Common myeloid progenitor, CD34-positive (primary cell): ENCODE measurements at regions not wholly inside any gene's neighbourhood (a gene's known extent, or its start where the extent isn't known, plus 50 kb on each side); places are given as distances from the start of the nearest gene placed in this dataset.

Experiments
- CTCF ChIA-PET: fragments of 350-600 bp; sonication (Branson Sonifier 250); formaldehyde crosslinking; loops from one replicate; lab custom pipeline; 2021; ENCODE audit warnings: antibody characterized with exemption; lab: Charles Lee
- POLR2A ChIA-PET: fragments of 350-600 bp; sonication (Branson Sonifier 250); formaldehyde crosslinking; loops from one replicate; lab custom pipeline; 2021; ENCODE audit warnings: antibody characterized with exemption; lab: Charles Lee
- DNase-seq, 3 donors: peaks; one replicate each; pipeline versions ENCODE4 v3.0.0 to v3.0.0-alpha.2; 2013
- H3K27ac ChIP-seq, 2 experiments: 1 replicate in 1 of 2; 2 replicates in 1 of 2; pipeline ENCODE4 v1.7.0; 2013; ENCODE audit warnings: inconsistent platforms in 2 of 2, low read length in 2 of 2, mild to moderate bottlenecking in 2 of 2, low read depth in 1 of 2, moderate library complexity in 1 of 2; ENCODE audit not compliant: severe bottlenecking in 2 of 2, insufficient read depth in 1 of 2, poor library complexity in 1 of 2
- H3K27me3 ChIP-seq, 5 experiments: replicated peaks in 2 of 5; 1 replicate in 3 of 5; 2 replicates in 2 of 5; pipeline versions ENCODE4 v1.6.1 to v1.7.0; 2013; ENCODE audit warnings: low read length in 4 of 5, mild to moderate bottlenecking in 2 of 5, moderate library complexity in 2 of 5, inconsistent platforms in 1 of 5; ENCODE audit not compliant: insufficient read depth in 5 of 5, control insufficient read depth in 4 of 5
- H3K36me3 ChIP-seq, 4 experiments: 1 replicate in 2 of 4; 2 replicates in 2 of 4; pipeline versions ENCODE4 v1.6.1 to v1.7.0; 2013; ENCODE audit warnings: low read length in 3 of 4, control low read depth in 1 of 4, mild to moderate bottlenecking in 1 of 4; ENCODE audit not compliant: control insufficient read depth in 4 of 4, insufficient read depth in 4 of 4
- H3K4me1 ChIP-seq, 4 experiments: 1 replicate in 3 of 4; 2 replicates in 1 of 4; pipeline versions ENCODE4 v1.6.1 to v1.7.1; 2013; ENCODE audit warnings: low read length in 3 of 4, mild to moderate bottlenecking in 3 of 4, control low read depth in 1 of 4, inconsistent platforms in 1 of 4, moderate library complexity in 1 of 4; ENCODE audit not compliant: control insufficient read depth in 4 of 4, insufficient read depth in 4 of 4; ENCODE audit errors: control extremely low read depth in 1 of 4
- H3K4me3 ChIP-seq, 7 experiments: 1 replicate in 4 of 7; 2 replicates in 3 of 7; pipeline versions ENCODE4 v1.5.1 to v1.7.0; 2013; ENCODE audit warnings: mild to moderate bottlenecking in 7 of 7, low read length in 6 of 7, moderate library complexity in 6 of 7, inconsistent platforms in 2 of 7, low read depth in 2 of 7, control low read depth in 1 of 7; ENCODE audit not compliant: insufficient read depth in 4 of 7, control insufficient read depth in 1 of 7; ENCODE audit errors: extremely low read depth in 1 of 7
- H3K9me3 ChIP-seq, 5 experiments: 1 replicate in 4 of 5; 2 replicates in 1 of 5; pipeline versions ENCODE4 v1.6.1 to v1.7.1; 2013; ENCODE audit warnings: low read length in 4 of 5, mild to moderate bottlenecking in 2 of 5, inconsistent platforms in 1 of 5, low read depth in 1 of 5, moderate library complexity in 1 of 5; ENCODE audit not compliant: control insufficient read depth in 4 of 5, insufficient read depth in 2 of 5; ENCODE audit errors: control extremely low read depth in 1 of 5
- WGBS: methylation state at CpG from one replicate; pipeline ENCODE4 v1.1.5; 2013; ENCODE audit not compliant: insufficient coverage; 5-methylcytosine and 5-hydroxymethylcytosine counted together

GRCh38 chr12:83850531-83850930 lies 1062.1 kb downstream of the SLC6A15 start:
- Histone ChIP-seq H3K9me3 (peaks cover 0 to 4% (median 0%) of the 10 kb centered on the region in 5 experiments), H3K27me3 (no peaks in the 10 kb centered on the region), H3K4me1 (no peaks in the 10 kb centered on the region), H3K36me3 (no peaks in the 10 kb centered on the region), H3K4me3 (no peak overlapping the region), H3K27ac (no peak overlapping the region)
- ChIA-PET CTCF (no interaction called here), POLR2A (no interaction called here)
- DNase-seq = no peak
- WGBS = no CpG with 5 or more reads among the region's 2 CpGs

GRCh38 chr12:83848702-83849101 lies 1063.9 kb downstream of the SLC6A15 start:
- CTCF ChIA-PET = interaction anchor here (0.7 kb wide), 1 partner anchor 380 kb away, joined by 3 read pairs; no protein-coding TSS in a partner anchor
- H3K4me3 ChIP-seq = no peak overlapping the region
- H3K36me3 ChIP-seq = no peaks in the 10 kb centered on the region
- WGBS = no CpG with 5 or more reads among the region's 1 CpG
- POLR2A ChIA-PET = no interaction called here
- no peak overlapping the region for H3K27ac ChIP-seq
- DNase-seq = no peak
- no peaks in the 10 kb centered on the region for H3K27me3 ChIP-seq
- no peaks in the 10 kb centered on the region for H3K9me3 ChIP-seq
- H3K4me1 ChIP-seq = no peaks in the 10 kb centered on the region

- Histone ChIP-seq H3K36me3 (no peaks in the 10 kb centered on the region), H3K9me3 (no peaks in the 10 kb centered on the region), H3K4me1 (no peaks in the 10 kb centered on the region), H3K27ac (no peak overlapping the region), H3K27me3 (no peaks in the 10 kb centered on the region), H3K4me3 (no peak overlapping the region)
- ChIA-PET POLR2A (no interaction called here), CTCF (no interaction called here)
- 100% methylated on average over 2 of the region's 2 CpGs for WGBS
- no peak for DNase-seq
Observed at GRCh38 chr12:83843541-83843940, 1069.1 kb downstream of the SLC6A15 start.

- H3K36me3 ChIP-seq = no peaks in the 10 kb centered on the region
- no peak overlapping the region for H3K27ac ChIP-seq
- CTCF ChIA-PET = no interaction called here
- no peak for DNase-seq
- POLR2A ChIA-PET = no interaction called here
- WGBS = no CpG with 5 or more reads among the region's 2 CpGs
- H3K27me3 ChIP-seq = no peaks in the 10 kb centered on the region
- no peaks in the 10 kb centered on the region for H3K4me1 ChIP-seq
- no peak overlapping the region for H3K4me3 ChIP-seq
- no peaks in the 10 kb centered on the region for H3K9me3 ChIP-seq
Observed at GRCh38 chr12:83841620-83842019, 1071.0 kb downstream of the SLC6A15 start.

GRCh38 chr12:83827860-83828259 lies 1084.7 kb downstream of the SLC6A15 start:
- H3K9me3 ChIP-seq = no peaks in the 10 kb centered on the region
- no peak for DNase-seq
- no peaks in the 10 kb centered on the region for H3K4me1 ChIP-seq
- H3K4me3 ChIP-seq = no peak overlapping the region
- POLR2A ChIA-PET = no interaction called here
- H3K36me3 ChIP-seq = no peaks in the 10 kb centered on the region
- WGBS = 23% methylated on average over 2 of the region's 2 CpGs
- CTCF ChIA-PET = no interaction called here
- H3K27ac ChIP-seq = no peak overlapping the region
- no peaks in the 10 kb centered on the region for H3K27me3 ChIP-seq

- ChIA-PET CTCF (interaction anchor here (4.8 kb wide), 1 partner anchor 1141 kb away, joined by 28 read pairs; the partner anchor contains the start of gene TMTC2), POLR2A (no interaction called here)
- no peaks in the 10 kb centered on the region for H3K9me3 ChIP-seq
- H3K27me3 ChIP-seq = no peaks in the 10 kb centered on the region
- no peak overlapping the region for H3K4me3 ChIP-seq
- H3K27ac ChIP-seq = no peak overlapping the region
- no peaks in the 10 kb centered on the region for H3K4me1 ChIP-seq
- no peaks in the 10 kb centered on the region for H3K36me3 ChIP-seq
- 95% methylated on average over 2 of the region's 2 CpGs for WGBS
- DNase-seq = no peak
Observed at GRCh38 chr12:83827193-83827592, 1085.4 kb downstream of the SLC6A15 start.

GRCh38 chr12:83826112-83826511 lies 1086.5 kb downstream of the SLC6A15 start:
- peak; percentile 7 to 20 (median 9) for DNase-seq
- Histone ChIP-seq H3K27me3 (no peaks in the 10 kb centered on the region), H3K36me3 (no peaks in the 10 kb centered on the region), H3K9me3 (no peaks in the 10 kb centered on the region), H3K27ac (no peak overlapping the region), H3K4me3 (no peak overlapping the region), H3K4me1 (no peaks in the 10 kb centered on the region)
- ChIA-PET CTCF (interaction anchor here (0.7 to 4.8 kb wide), 3 partner anchors 21 to 1463 kb away, joined by 3 to 28 read pairs (median 4); partner anchors contain the start of gene TMTC2), POLR2A (no interaction called here)
